ENCODE measurements at regions not wholly inside any gene's neighbourhood (a gene's known extent, or its start where the extent isn't known, plus 50 kb on each side); places are given as distances from the start of the nearest gene placed in this dataset.

DNA sequence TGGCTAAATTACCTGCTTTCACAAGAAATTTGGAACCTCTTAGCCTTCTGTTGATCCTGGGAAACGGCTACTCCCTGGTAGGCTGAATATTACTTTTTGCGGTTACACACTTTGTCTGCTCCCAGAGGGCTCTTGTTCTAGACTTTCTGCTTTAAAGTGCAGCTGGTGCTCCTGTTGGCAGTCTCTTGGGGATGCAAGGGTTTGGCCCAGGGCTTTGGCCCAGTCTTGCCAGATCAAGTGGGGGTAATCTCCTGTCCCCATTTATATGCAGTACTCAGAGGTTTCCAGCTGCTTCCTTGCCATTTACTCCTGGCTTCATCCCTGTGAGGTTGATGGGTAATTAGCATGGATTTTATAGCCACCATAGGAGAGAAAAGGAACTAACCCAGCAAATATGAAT lies 558.2 kb upstream of the MIS18BP1 start:
- DNase-seq (ENCODE audit: low read depth in 1 of 2, low spot score in 1 of 2) = no peak
- H3K27ac ChIP-seq (replicated peaks) = no peak overlapping the region
- H3K4me3 ChIP-seq (replicated peaks; ENCODE audit: insufficient read depth, low read length) = no peak overlapping the region
- H3K27me3 ChIP-seq (ENCODE audit: insufficient read depth, poor library complexity, severe bottlenecking) = no peaks in the 10 kb centered on the region
- TF ChIP-seq GABPA (IDR thresholded peaks at IDR 0.05; ENCODE audit: low read depth) (no peak), SPI1 (IDR thresholded peaks at IDR 0.05; ENCODE audit: borderline replicate concordance, low read depth) (no peak), POLR2AphosphoS5 (IDR thresholded peaks at IDR 0.05; ENCODE audit: low read depth) (no peak)
- TF ChIP-seq, protein P1, sequence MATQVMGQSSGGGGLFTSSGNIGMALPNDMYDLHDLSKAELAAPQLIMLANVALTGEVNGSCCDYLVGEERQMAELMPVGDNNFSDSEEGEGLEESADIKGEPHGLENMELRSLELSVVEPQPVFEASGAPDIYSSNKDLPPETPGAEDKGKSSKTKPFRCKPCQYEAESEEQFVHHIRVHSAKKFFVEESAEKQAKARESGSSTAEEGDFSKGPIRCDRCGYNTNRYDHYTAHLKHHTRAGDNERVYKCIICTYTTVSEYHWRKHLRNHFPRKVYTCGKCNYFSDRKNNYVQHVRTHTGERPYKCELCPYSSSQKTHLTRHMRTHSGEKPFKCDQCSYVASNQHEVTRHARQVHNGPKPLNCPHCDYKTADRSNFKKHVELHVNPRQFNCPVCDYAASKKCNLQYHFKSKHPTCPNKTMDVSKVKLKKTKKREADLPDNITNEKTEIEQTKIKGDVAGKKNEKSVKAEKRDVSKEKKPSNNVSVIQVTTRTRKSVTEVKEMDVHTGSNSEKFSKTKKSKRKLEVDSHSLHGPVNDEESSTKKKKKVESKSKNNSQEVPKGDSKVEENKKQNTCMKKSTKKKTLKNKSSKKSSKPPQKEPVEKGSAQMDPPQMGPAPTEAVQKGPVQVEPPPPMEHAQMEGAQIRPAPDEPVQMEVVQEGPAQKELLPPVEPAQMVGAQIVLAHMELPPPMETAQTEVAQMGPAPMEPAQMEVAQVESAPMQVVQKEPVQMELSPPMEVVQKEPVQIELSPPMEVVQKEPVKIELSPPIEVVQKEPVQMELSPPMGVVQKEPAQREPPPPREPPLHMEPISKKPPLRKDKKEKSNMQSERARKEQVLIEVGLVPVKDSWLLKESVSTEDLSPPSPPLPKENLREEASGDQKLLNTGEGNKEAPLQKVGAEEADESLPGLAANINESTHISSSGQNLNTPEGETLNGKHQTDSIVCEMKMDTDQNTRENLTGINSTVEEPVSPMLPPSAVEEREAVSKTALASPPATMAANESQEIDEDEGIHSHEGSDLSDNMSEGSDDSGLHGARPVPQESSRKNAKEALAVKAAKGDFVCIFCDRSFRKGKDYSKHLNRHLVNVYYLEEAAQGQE (IDR thresholded peaks at IDR 0.05; ENCODE audit: insufficient replicate concordance, low read depth) = no peak
- TF ChIP-seq, protein P2, sequence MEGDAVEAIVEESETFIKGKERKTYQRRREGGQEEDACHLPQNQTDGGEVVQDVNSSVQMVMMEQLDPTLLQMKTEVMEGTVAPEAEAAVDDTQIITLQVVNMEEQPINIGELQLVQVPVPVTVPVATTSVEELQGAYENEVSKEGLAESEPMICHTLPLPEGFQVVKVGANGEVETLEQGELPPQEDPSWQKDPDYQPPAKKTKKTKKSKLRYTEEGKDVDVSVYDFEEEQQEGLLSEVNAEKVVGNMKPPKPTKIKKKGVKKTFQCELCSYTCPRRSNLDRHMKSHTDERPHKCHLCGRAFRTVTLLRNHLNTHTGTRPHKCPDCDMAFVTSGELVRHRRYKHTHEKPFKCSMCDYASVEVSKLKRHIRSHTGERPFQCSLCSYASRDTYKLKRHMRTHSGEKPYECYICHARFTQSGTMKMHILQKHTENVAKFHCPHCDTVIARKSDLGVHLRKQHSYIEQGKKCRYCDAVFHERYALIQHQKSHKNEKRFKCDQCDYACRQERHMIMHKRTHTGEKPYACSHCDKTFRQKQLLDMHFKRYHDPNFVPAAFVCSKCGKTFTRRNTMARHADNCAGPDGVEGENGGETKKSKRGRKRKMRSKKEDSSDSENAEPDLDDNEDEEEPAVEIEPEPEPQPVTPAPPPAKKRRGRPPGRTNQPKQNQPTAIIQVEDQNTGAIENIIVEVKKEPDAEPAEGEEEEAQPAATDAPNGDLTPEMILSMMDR (IDR thresholded peaks at IDR 0.05; ENCODE audit: insufficient read depth, low read length) = no peak

DNA sequence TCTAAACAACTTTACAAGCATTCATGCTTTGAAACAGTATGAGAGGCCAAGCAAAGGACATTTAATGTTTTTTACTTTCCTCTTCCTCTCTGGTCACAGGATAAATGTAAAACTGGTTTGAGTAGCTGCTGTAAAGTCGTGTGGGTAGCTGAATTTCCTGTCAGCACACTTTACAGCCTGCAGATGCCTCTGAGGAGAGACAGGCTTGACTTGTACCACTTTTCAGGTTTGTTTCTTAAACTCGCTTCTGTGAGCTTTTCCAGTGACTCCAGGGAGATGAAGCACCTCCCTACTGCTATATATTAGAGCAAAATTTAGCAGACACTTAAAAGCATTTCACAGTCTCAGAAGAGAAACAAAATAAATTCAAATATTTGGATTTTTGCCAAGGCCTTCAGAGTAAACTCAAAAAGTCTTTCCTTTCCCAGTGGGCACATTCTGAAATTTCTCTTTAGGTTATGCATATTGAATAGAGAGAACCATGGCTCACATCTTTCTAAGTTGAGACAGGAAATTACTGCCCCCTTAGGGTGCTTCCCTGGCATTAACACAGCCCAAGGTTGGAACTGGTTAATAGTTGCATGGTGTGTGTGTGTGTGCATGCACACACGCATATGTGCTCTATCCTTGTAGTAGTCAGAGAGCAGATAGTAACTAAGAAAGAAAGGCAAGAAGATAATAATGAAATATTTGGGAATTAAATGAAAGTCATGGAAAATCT lies 557.3 kb upstream of the MIS18BP1 start:
- Histone ChIP-seq H3K27me3 (ENCODE audit: insufficient read depth, poor library complexity, severe bottlenecking) (no peaks in the 10 kb centered on the region), H3K4me3 (replicated peaks; ENCODE audit: insufficient read depth, low read length) (no peak overlapping the region), H3K27ac (replicated peaks) (no peak overlapping the region)
- TF ChIP-seq, protein P2 (IDR thresholded peaks at IDR 0.05; ENCODE audit: insufficient read depth, low read length) = no peak
- TF ChIP-seq GABPA (IDR thresholded peaks at IDR 0.05; ENCODE audit: low read depth) (no peak), SPI1 (IDR thresholded peaks at IDR 0.05; ENCODE audit: borderline replicate concordance, low read depth) (no peak)
- no peak for DNase-seq (ENCODE audit: low read depth in 1 of 2, low spot score in 1 of 2)

DNA sequence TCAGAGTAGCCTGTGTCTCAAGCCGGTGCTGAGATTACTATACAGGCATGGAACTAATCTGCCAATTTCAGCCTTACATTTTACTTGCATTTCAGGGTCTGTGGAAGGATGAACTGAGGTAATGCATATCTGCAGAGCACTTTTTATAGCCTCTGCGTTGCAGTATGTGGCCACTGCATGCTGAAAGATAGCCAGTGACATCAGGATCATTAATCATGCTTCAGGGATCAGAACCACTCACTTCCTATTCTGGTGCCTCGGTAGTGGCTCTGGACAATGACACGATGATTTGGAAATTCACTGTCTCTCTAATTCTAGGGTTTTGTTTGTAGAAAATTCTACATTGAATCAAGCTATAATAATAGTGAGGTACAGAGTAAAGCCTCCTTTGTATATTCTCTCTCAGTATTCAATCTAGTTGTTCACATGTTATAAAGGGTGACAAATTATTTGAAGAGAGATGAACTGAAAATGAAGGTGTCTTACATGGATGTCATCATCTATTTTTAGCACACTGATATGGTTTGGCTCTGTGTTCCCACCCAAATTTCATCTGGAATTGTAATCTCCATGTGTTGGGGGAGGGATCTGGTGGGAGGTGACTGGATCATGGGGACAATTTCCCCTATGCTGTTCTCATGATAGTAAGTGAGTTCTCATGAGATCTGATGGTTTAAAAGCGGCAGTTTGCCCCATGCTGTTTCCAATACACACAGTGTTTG lies 554.3 kb upstream of the MIS18BP1 start:
- TF ChIP-seq SPI1 (IDR thresholded peaks at IDR 0.05; ENCODE audit: borderline replicate concordance, low read depth) = no peak
- no peak for TF ChIP-seq POLR2AphosphoS5 (IDR thresholded peaks at IDR 0.05; ENCODE audit: low read depth)
- TF ChIP-seq, protein P1 (IDR thresholded peaks at IDR 0.05; ENCODE audit: insufficient replicate concordance, low read depth) = no peak
- TF ChIP-seq, protein P2 (IDR thresholded peaks at IDR 0.05; ENCODE audit: insufficient read depth, low read length) = no peak
- TF ChIP-seq GABPA (IDR thresholded peaks at IDR 0.05; ENCODE audit: low read depth) = no peak
- no peak overlapping the region for H3K27ac ChIP-seq (replicated peaks)

More for the DNA sequence above, 554.3 kb upstream of the MIS18BP1 start:
- Histone ChIP-seq H3K27me3 (ENCODE audit: insufficient read depth, poor library complexity, severe bottlenecking) (no peaks in the 10 kb centered on the region), H3K4me3 (replicated peaks; ENCODE audit: insufficient read depth, low read length) (no peak overlapping the region)
- no peak for DNase-seq (ENCODE audit: low read depth in 1 of 2, low spot score in 1 of 2)

Data from HL-60 (cell line).